NT2/D1 (cell line): ENCODE measurements at regions not wholly inside any gene's neighbourhood (a gene's known extent, or its start where the extent isn't known, plus 50 kb on each side); places are given as distances from the start of the nearest gene placed in this dataset.

Source experiments
- SUZ12 ChIP-seq: IDR thresholded peaks from 2 replicates; pipeline ENCODE4 v1.6.1; 2011; ENCODE audit not compliant: insufficient read length, insufficient read depth; ENCODE audit errors: extremely low read depth
- ZNF274 ChIP-seq: IDR thresholded peaks from 2 replicates; pipeline ENCODE4 v1.6.1; 2011; ENCODE audit warnings: mild to moderate bottlenecking, low read depth, low read length

- TF ChIP-seq ZNF274 (no peak), SUZ12 (no peak)
These were observed 347.9 kb downstream of the SEC14L1 start for GRCh38 chr17:77488531-77489238.
